Heart right ventricle (tissue), 16 donors: ENCODE measurements at regions not wholly inside any gene's neighbourhood (a gene's known extent, or its start where the extent isn't known, plus 50 kb on each side); places are given as distances from the start of the nearest gene placed in this dataset.

Source experiments
- ATAC-seq, 8 donors: fragments of 200-7000 bp; cut with Tn5 transposase; one replicate each; pipeline ENCODE4 v1.9.1; 2020; ENCODE audit warnings: mild to moderate bottlenecking in 8 of 8, moderate library complexity in 8 of 8, moderate number of reproducible peaks in 1 of 8
- DNase-seq, 2 donors: peaks; one replicate each; pipeline ENCODE4 v3.0.0-alpha.2; 2020
- H3K27ac ChIP-seq, 10 donors: fragments of 200-600 bp; sonication (generic) in 2 of 10; one replicate each; pipeline versions ENCODE4 v1.5.0 to v1.8.0; 2020 to 2022; ENCODE audit warnings: mild to moderate bottlenecking in 3 of 10
- H3K27me3 ChIP-seq, 7 donors: fragments of 200-600 bp; one replicate each; pipeline ENCODE4 v1.8.0; 2021 to 2022; ENCODE audit warnings: mild to moderate bottlenecking in 2 of 7
- H3K36me3 ChIP-seq, 9 donors: fragments of 200-600 bp; sonication (generic) in 1 of 9; one replicate each; pipeline versions ENCODE4 v1.5.0 to v1.8.0; 2020 to 2022; ENCODE audit warnings: mild to moderate bottlenecking in 2 of 9
- H3K4me1 ChIP-seq, 9 donors: fragments of 200-600 bp; sonication (generic) in 1 of 9; one replicate each; pipeline versions ENCODE4 v1.5.0 to v1.8.0; 2020 to 2022; ENCODE audit warnings: mild to moderate bottlenecking in 4 of 9
- H3K4me3 ChIP-seq, 10 donors: fragments of 200-600 bp; sonication (generic) in 2 of 10; one replicate each; pipeline versions ENCODE4 v1.5.0 to v1.8.0; 2020 to 2022; ENCODE audit warnings: mild to moderate bottlenecking in 7 of 10, moderate library complexity in 2 of 10
- H3K9me3 ChIP-seq, 11 donors: fragments of 200-600 bp in 10 of 11; sonication (generic) in 2 of 11; one replicate each; pipeline versions ENCODE4 v1.5.0 to v1.8.0; 2013 to 2022; ENCODE audit warnings: mild to moderate bottlenecking in 2 of 11, control low read depth in 1 of 11, moderate library complexity in 1 of 11
- WGBS, 2 donors: extraction: QIAGEN DNeasy Blood & Tissue Kit; methylation state at CpG; one replicate each; pipeline ENCODE4 v1.1.7; 2013; ENCODE audit warnings: inconsistent platforms in 1 of 2; 5-methylcytosine and 5-hydroxymethylcytosine counted together
- intact Hi-C, 10 donors: fragments of 100-400 bp; cut with DNase I; formaldehyde crosslinking; loops; one replicate each; pipeline versions ENCODE4 v1.11.1 to v1.14.2; 2022
- TF ChIP-seq, protein P1 (sequence below), 9 donors: fragments of 200-600 bp; sonication (generic) in 2 of 9; IDR thresholded peaks; one replicate each; pipeline versions ENCODE4 v1.5.0 to v1.8.0; 2021 to 2022; ENCODE audit warnings: antibody characterized with exemption in 9 of 9, mild to moderate bottlenecking in 5 of 9, moderate library complexity in 1 of 9
- donor health status: Arrhythmogenic right ventricular cardiomyopathy.
- donor health status: ischemic (EF 13 %, LVEDD 7.1; RV severe dilation, severe dysfunction).
- donor health status: healthy with polysubstance abuse.
- donor health status: DM: no; HTN: yes; CAD: no.
- donor health status: DM: no; HTN: no; CAD: no.
- donor health status: ischemic (EF 25% LVEDD 6.9; RV normal size, moderate dysfunction).
- donor health status: ischemic (EF 25% LVEDD 5.7; RV mildly dilated, moderate dysfunction).
- donor health status: healthy.
- donor health status: DM: yes; HTN: yes; CAD: no.
- donor health status: Ischemic cardiomyopathy.
- donor health status: ischemic (EF 35%, LVEDD 5.7; RV mildly dilated, moderate dysfunction).
- donor health status: nonischemic (EF 11% LVEDD 7.7; RV severe dilation, severe dysfunction).
- donor health status: DM: yes; HTN: yes; CAD: no.
- donor health status: PGD.
- donor health status: ischemic (EF 29% LVEDD 5.4; RV normal size, mild dysfunction).
- donor health status: nonischemic (EF 23%, LVEDD 6.1; RV moderate dilation, normal function).

DNA sequence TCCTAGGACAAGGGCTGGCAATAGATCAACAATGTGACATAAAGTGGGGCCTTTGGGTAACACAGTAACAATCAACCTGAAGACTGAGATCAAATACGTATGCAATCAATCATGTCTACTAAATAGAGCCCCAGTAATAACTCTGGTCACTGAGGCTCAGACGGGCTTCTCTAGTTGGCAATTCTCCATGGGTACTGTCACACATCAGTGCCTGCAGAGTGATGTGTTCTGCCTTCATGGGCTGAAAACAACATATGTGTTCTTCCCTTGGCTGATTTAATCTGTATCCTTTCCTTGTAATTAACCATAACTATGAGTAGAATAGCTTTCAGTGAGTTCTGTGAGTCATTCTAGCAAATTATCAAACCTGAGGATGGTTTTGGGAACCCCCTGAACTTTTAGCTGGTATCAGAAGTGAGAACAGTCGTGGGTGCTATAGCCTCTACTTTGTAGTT, 113.6 kb downstream of the TMCO5A start:
- Histone ChIP-seq H3K4me1 (peaks cover 0 to 34% (median 4%) of the 10 kb centered on the region in 9 donors), H3K27me3 (no peaks in the 10 kb centered on the region), H3K4me3 (no peak overlapping the region), H3K9me3 (no peaks in the 10 kb centered on the region), H3K27ac (no peak overlapping the region), H3K36me3 (no peaks in the 10 kb centered on the region)
- DNase-seq, result no peak
- no peak for ATAC-seq
- 88 to 96% methylated on average over 3 of the region's 3 CpGs for WGBS, 2 donors
- intact Hi-C loops, result no loop called here
- TF ChIP-seq, protein P1, sequence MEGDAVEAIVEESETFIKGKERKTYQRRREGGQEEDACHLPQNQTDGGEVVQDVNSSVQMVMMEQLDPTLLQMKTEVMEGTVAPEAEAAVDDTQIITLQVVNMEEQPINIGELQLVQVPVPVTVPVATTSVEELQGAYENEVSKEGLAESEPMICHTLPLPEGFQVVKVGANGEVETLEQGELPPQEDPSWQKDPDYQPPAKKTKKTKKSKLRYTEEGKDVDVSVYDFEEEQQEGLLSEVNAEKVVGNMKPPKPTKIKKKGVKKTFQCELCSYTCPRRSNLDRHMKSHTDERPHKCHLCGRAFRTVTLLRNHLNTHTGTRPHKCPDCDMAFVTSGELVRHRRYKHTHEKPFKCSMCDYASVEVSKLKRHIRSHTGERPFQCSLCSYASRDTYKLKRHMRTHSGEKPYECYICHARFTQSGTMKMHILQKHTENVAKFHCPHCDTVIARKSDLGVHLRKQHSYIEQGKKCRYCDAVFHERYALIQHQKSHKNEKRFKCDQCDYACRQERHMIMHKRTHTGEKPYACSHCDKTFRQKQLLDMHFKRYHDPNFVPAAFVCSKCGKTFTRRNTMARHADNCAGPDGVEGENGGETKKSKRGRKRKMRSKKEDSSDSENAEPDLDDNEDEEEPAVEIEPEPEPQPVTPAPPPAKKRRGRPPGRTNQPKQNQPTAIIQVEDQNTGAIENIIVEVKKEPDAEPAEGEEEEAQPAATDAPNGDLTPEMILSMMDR (IDR thresholded peaks at IDR 0.05), result no peak

DNA sequence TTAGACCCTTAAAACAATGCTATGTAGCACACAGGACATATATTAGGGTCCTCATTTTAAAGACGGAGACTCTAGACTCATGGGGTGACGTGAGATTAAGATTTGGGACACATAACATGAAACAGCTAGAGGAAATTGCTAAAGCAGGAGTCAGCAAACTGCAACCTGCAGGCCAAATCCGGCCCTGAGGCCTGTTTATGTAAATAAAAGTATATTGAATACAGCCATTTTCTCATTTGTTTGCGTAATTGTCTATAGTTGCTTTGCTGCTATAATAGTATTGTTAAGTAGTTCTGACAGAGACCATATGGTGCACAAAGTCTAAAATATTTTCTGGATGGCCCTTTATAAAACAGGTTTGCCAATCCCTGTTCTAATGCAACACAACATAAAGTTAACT, 115.5 kb downstream of the TMCO5A start:
- WGBS, 2 donors, result 92 to 93% methylated on average over 4 of the region's 4 CpGs
- H3K36me3 ChIP-seq, result no peaks in the 10 kb centered on the region
- no peaks in the 10 kb centered on the region for H3K27me3 ChIP-seq
- no peak for ATAC-seq
- H3K27ac ChIP-seq, result peak overlapping the region in 1 of 10 donors; percentile 76
- peaks cover 0 to 24% (median 0%) of the 10 kb centered on the region in 9 donors for H3K4me1 ChIP-seq
- DNase-seq, result no peak
- TF ChIP-seq, protein P1 (IDR thresholded peaks at IDR 0.05), result no peak
- intact Hi-C loops, result no loop called here
- no peaks in the 10 kb centered on the region for H3K9me3 ChIP-seq
- H3K4me3 ChIP-seq, result no peak overlapping the region

GRCh38 chr15:38050529-38051448, 116.3 kb downstream of the TMCO5A start:
- peak overlapping the region in 2 of 10 donors; percentile 2 to 76 for H3K27ac ChIP-seq
- peak in 1 of 8 donors; percentile 55 for ATAC-seq
- TF ChIP-seq, protein P1 (IDR thresholded peaks at IDR 0.05), result no peak

DNA sequence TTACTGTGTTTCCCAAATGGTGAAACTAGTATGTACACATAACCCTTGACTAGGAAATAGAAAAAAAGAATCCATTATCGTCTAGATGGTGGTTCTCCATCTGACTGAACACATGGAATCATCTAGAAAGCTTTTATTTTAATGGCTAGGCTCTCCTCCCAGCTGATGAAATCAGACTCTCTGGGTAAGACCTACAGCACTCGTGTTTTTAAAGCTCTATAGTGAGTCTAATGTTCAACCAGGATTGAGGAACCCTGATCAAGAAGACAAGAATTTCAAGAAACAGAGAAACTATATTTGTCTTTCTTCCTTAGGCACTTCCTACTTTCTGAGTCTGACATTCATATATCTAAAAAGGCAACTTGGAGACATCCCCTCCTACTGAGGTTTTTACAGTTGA, 118.8 kb downstream of the TMCO5A start:
- WGBS, 2 donors, result 87 to 90% methylated on average over 2 of the region's 2 CpGs
- no peaks in the 10 kb centered on the region for H3K36me3 ChIP-seq

More at GRCh38 chr15:38050529-38051448, 116.3 kb downstream of the TMCO5A start:
- H3K27me3 ChIP-seq, result no peaks in the 10 kb centered on the region
- DNase-seq, result no peak
- H3K4me1 ChIP-seq, result peaks cover 0 to 24% (median 0%) of the 10 kb centered on the region in 9 donors
- WGBS, 2 donors, result 64 to 77% methylated on average over 4 of the region's 4 CpGs
- intact Hi-C loops, result no loop called here
- H3K9me3 ChIP-seq, result no peaks in the 10 kb centered on the region
- H3K36me3 ChIP-seq, result no peaks in the 10 kb centered on the region
- no peak overlapping the region for H3K4me3 ChIP-seq

More for the DNA sequence above, 118.8 kb downstream of the TMCO5A start:
- Histone ChIP-seq H3K4me1 (peaks cover 0 to 29% (median 0%) of the 10 kb centered on the region in 9 donors), H3K4me3 (no peak overlapping the region), H3K9me3 (no peaks in the 10 kb centered on the region), H3K27me3 (no peaks in the 10 kb centered on the region), H3K27ac (peak overlapping the region in 1 of 10 donors; percentile 41)
- intact Hi-C loops, result no loop called here
- TF ChIP-seq, protein P1 (IDR thresholded peaks at IDR 0.05), result no peak
- DNase-seq (no peak), ATAC-seq (no peak)
